ENCODE measurements at regions not wholly inside any gene's neighbourhood (a gene's known extent, or its start where the extent isn't known, plus 50 kb on each side); places are given as distances from the start of the nearest gene placed in this dataset.
"Not testable (repeated sequence)": the region's sequence is repeated elsewhere in the genome, so short reads cannot be mapped to it uniquely, and the experiment has no call there.

GRCh38 chr15:85196697-85197096, 183.7 kb upstream of the AKAP13 start:
- not testable (repeated sequence) for DNase-seq (ENCODE audit: low spot score)

GRCh38 chr15:85197582-85197981, 182.8 kb upstream of the AKAP13 start:
- DNase-seq (ENCODE audit: low spot score): not testable (repeated sequence)

- not testable (repeated sequence) for DNase-seq (ENCODE audit: low spot score)
These were observed 182.0 kb upstream of the AKAP13 start for GRCh38 chr15:85198432-85198831.

- DNase-seq (ENCODE audit: low spot score): not testable (repeated sequence)
These were observed 180.2 kb upstream of the AKAP13 start for GRCh38 chr15:85200215-85200614.

- DNase-seq (ENCODE audit: low spot score): not testable (repeated sequence)
These were observed 179.1 kb upstream of the AKAP13 start for GRCh38 chr15:85201118-85201793.

- not testable (repeated sequence) for DNase-seq (ENCODE audit: low spot score)
These were observed 175.9 kb upstream of the AKAP13 start for GRCh38 chr15:85204481-85204880.

- not testable (repeated sequence) for DNase-seq (ENCODE audit: low spot score)
These were observed 146.5 kb upstream of the AKAP13 start for GRCh38 chr15:85233791-85234325.

GRCh38 chr15:85234450-85235196, 145.8 kb upstream of the AKAP13 start:
- DNase-seq (ENCODE audit: low spot score): not testable (repeated sequence)

GRCh38 chr15:85244056-85244455, 136.3 kb upstream of the AKAP13 start:
- DNase-seq (ENCODE audit: low spot score): not testable (repeated sequence)

- not testable (repeated sequence) for DNase-seq (ENCODE audit: low spot score)
These were observed 129.4 kb upstream of the AKAP13 start for GRCh38 chr15:85250938-85251542.

- DNase-seq (ENCODE audit: low spot score): not testable (repeated sequence)
These were observed 127.0 kb upstream of the AKAP13 start for GRCh38 chr15:85253196-85253915.

GRCh38 chr15:85254961-85255360, 125.4 kb upstream of the AKAP13 start:
- not testable (repeated sequence) for DNase-seq (ENCODE audit: low spot score)

GRCh38 chr15:85255502-85255901, 124.9 kb upstream of the AKAP13 start:
- DNase-seq (ENCODE audit: low spot score): not testable (repeated sequence)

GRCh38 chr15:85256009-85256997, 124.1 kb upstream of the AKAP13 start:
- DNase-seq (ENCODE audit: low spot score): not testable (repeated sequence)

GRCh38 chr15:85258062-85258445, 122.3 kb upstream of the AKAP13 start:
- DNase-seq (ENCODE audit: low spot score): not testable (repeated sequence)

- not testable (repeated sequence) for DNase-seq (ENCODE audit: low spot score)
These were observed 121.7 kb upstream of the AKAP13 start for GRCh38 chr15:85258559-85259209.

GRCh38 chr15:85260526-85260925, 119.9 kb upstream of the AKAP13 start:
- not testable (repeated sequence) for DNase-seq (ENCODE audit: low spot score)

- not testable (repeated sequence) for DNase-seq (ENCODE audit: low spot score)
These were observed 117.8 kb upstream of the AKAP13 start for GRCh38 chr15:85262461-85263055.

GRCh38 chr15:85263842-85264440, 116.5 kb upstream of the AKAP13 start:
- not testable (repeated sequence) for DNase-seq (ENCODE audit: low spot score)
